HCT116 (cell line): ENCODE measurements at regions not wholly inside any gene's neighbourhood (a gene's known extent, or its start where the extent isn't known, plus 50 kb on each side); places are given as distances from the start of the nearest gene placed in this dataset.
A peak's percentile ranks its signal among the peaks of the same experiment; 100 is the strongest.

ENCODE experiments used
- ATAC-seq: fragments of 200-7000 bp; cut with Tn5 transposase; 2 replicates; pipeline ENCODE4 v1.9.1; 2020; ENCODE audit warnings: mild to moderate bottlenecking, moderate library complexity
- BruUV-seq: library from RNA; stranded (reverse); fragments of 400-500 nt; replicated peaks from 2 replicates; lab custom pipeline; 2021; lab: Mats Ljungman, UMichigan
- CTCF ChIA-PET: fragments of 300-600 bp; sonication (Branson Sonifier 250); formaldehyde crosslinking; loops from one replicate; lab custom pipeline; 2021; ENCODE audit warnings: antibody characterized with exemption; lab: Charles Lee
- POLR2A ChIA-PET: fragments of 300-600, 350-600 bp; sonication (Branson Sonifier 250); formaldehyde crosslinking; loops from one replicate; lab custom pipeline; 2021; ENCODE audit warnings: antibody characterized with exemption; lab: Charles Lee
- RAD21 ChIA-PET, 2 experiments: fragments of 300-600 bp; sonication (Branson Sonifier 250); formaldehyde crosslinking; loops; one replicate each; lab custom pipeline; 2023; ENCODE audit warnings: low total read pairs in 2 of 2; ENCODE audit not compliant: uncharacterized antibody in 2 of 2, unreplicated experiment in 2 of 2, low non-redundant PET in 1 of 2; lab: Charles Lee
- DNase-seq: peaks from one replicate; pipeline ENCODE4 v3.0.0-alpha.2; 2010; ENCODE audit warnings: low read depth, low spot score
- H2AFZ ChIP-seq: fragments of 200-600 bp; shearing (Covaris generic), sonication (generic); 2 replicates; pipeline ENCODE4 v1.6.1; 2017; ENCODE audit warnings: low read depth, mixed run types, mixed read lengths, antibody characterized with exemption, low read length; ENCODE audit not compliant: poor library complexity, severe bottlenecking
- H3K27ac ChIP-seq: 2 replicates; pipeline ENCODE4 v1.5.1; 2012; ENCODE audit warnings: low read depth, low read length
- H3K27me3 ChIP-seq: fragments of 200-600 bp; sonication (generic); 2 replicates; pipeline ENCODE4 v1.6.1; 2016; ENCODE audit warnings: mixed run types, low read length, mixed read lengths; ENCODE audit not compliant: insufficient read depth
- H3K36me3 ChIP-seq, 2 experiments: fragments of 200-500 bp in 1 of 2; fragments of 200-600 bp in 1 of 2; sonication (Bioruptor generic) in 1 of 2; sonication (generic) in 1 of 2; 2 replicates each; pipeline versions ENCODE4 v1.5.1 to v1.6.1; 2014 to 2016; ENCODE audit warnings: low read length in 2 of 2, inconsistent platforms in 1 of 2, mixed read lengths in 1 of 2, mixed run types in 1 of 2; ENCODE audit not compliant: insufficient read depth in 2 of 2, control insufficient read depth in 1 of 2
- H3K4me1 ChIP-seq, 2 experiments: fragments of 200-600 bp in 1 of 2; sonication (generic) in 1 of 2; 2 replicates each; pipeline versions ENCODE4 v1.5.1 to v1.6.1; 2012 to 2017; ENCODE audit warnings: low read length in 2 of 2, inconsistent platforms in 1 of 2, mild to moderate bottlenecking in 1 of 2, mixed read lengths in 1 of 2, mixed run types in 1 of 2, moderate library complexity in 1 of 2; ENCODE audit not compliant: insufficient read depth in 2 of 2, control insufficient read depth in 1 of 2
- H3K4me2 ChIP-seq: fragments of 200-600 bp; sonication (generic); 2 replicates; pipeline ENCODE4 v1.6.1; 2017; ENCODE audit warnings: mixed run types, low read length, mixed read lengths
- H3K4me3 ChIP-seq, 2 experiments: fragments of 200-600 bp in 1 of 2; sonication (generic) in 1 of 2; replicated peaks in 1 of 2; 2 replicates each; pipeline ENCODE4 v1.5.1; 2011 to 2016; ENCODE audit warnings: low read length in 2 of 2, control low read depth in 1 of 2, low read depth in 1 of 2, mild to moderate bottlenecking in 1 of 2, mixed read lengths in 1 of 2, mixed run types in 1 of 2
- H3K79me2 ChIP-seq: fragments of 200-600 bp; sonication (generic); 2 replicates; pipeline ENCODE4 v1.6.1; 2017; ENCODE audit warnings: mild to moderate bottlenecking, mixed run types, low read length, moderate library complexity, mixed read lengths; ENCODE audit not compliant: insufficient read depth
- H3K9ac ChIP-seq: fragments of 200-600 bp; sonication (generic); 2 replicates; pipeline ENCODE4 v1.6.1; 2016; ENCODE audit warnings: low read length, mixed read lengths
- H3K9me2 ChIP-seq: fragments of 200-600 bp; sonication (generic), shearing (Covaris generic); 2 replicates; pipeline ENCODE4 v1.6.1; 2017; ENCODE audit warnings: mixed run types, mild to moderate bottlenecking, moderate library complexity; ENCODE audit not compliant: insufficient read depth
- H3K9me3 ChIP-seq, 2 experiments: fragments of 200-500 bp in 1 of 2; fragments of 200-600 bp in 1 of 2; sonication (Bioruptor generic) in 1 of 2; sonication (generic) in 1 of 2; 2 replicates each; pipeline ENCODE4 v1.6.1; 2014 to 2017; ENCODE audit warnings: low read length in 2 of 2, mixed read lengths in 2 of 2, inconsistent platforms in 1 of 2, low read depth in 1 of 2, mild to moderate bottlenecking in 1 of 2, mixed run types in 1 of 2, moderate library complexity in 1 of 2; ENCODE audit not compliant: control insufficient read depth in 1 of 2, insufficient read depth in 1 of 2
- H4K20me1 ChIP-seq: fragments of 200-600 bp; sonication (generic), shearing (Covaris generic); 2 replicates; pipeline ENCODE4 v1.6.1; 2017; ENCODE audit warnings: mixed run types, mild to moderate bottlenecking, moderate library complexity; ENCODE audit not compliant: insufficient read depth
- CBX3 ChIP-seq: IDR thresholded peaks from 2 replicates; pipeline ENCODE4 v1.6.1; 2012; ENCODE audit warnings: low read depth
- CEBPB ChIP-seq: IDR thresholded peaks from 2 replicates; pipeline ENCODE4 v1.6.1; 2012; ENCODE audit warnings: low read depth
- ELF1 ChIP-seq: IDR thresholded peaks from 2 replicates; pipeline ENCODE4 v1.6.1; 2012; ENCODE audit warnings: low read depth, borderline replicate concordance
- EZH2 ChIP-seq: fragments of 200-600 bp; sonication (generic); IDR thresholded peaks from 2 replicates; pipeline ENCODE4 v1.6.1; 2017; ENCODE audit warnings: antibody characterized with exemption, mixed run types
- EZH2phosphoT487 ChIP-seq: fragments of 200-600 bp; IDR thresholded peaks from 2 replicates; pipeline ENCODE4 v1.6.1; 2018; ENCODE audit warnings: antibody characterized with exemption, borderline replicate concordance
- JUND ChIP-seq: IDR thresholded peaks from 2 replicates; pipeline ENCODE4 v1.6.1; 2012
- POLR2AphosphoS5 ChIP-seq: IDR thresholded peaks from 2 replicates; pipeline ENCODE4 v1.6.1; 2011; ENCODE audit warnings: mild to moderate bottlenecking, low read depth, low read length, moderate library complexity
- RAD21 ChIP-seq: IDR thresholded peaks from 2 replicates; pipeline ENCODE4 v1.6.1; 2012; ENCODE audit warnings: low read depth, mild to moderate bottlenecking
- SIN3A ChIP-seq: IDR thresholded peaks from 2 replicates; pipeline ENCODE4 v1.6.1; 2012; ENCODE audit warnings: low read depth
- SRF ChIP-seq: IDR thresholded peaks from 2 replicates; pipeline ENCODE4 v1.6.1; 2012; ENCODE audit warnings: low read depth
- TCF7L2 ChIP-seq: IDR thresholded peaks from 2 replicates; pipeline ENCODE4 v1.7.0; 2011; ENCODE audit warnings: borderline replicate concordance, inconsistent platforms; ENCODE audit not compliant: insufficient read depth, insufficient read length; ENCODE audit errors: extremely low read depth
- YY1 ChIP-seq: IDR thresholded peaks from 2 replicates; pipeline ENCODE4 v1.6.1; 2011; ENCODE audit warnings: low read length, low read depth, moderate library complexity, mild to moderate bottlenecking; ENCODE audit not compliant: insufficient replicate concordance; ENCODE audit errors: extremely low read depth
- intact Hi-C: fragments of 100-400 bp; cut with micrococcal nuclease; formaldehyde crosslinking; loops from 2 replicates; pipeline ENCODE4 v1.10.0; 2022
- TF ChIP-seq, protein P1 (sequence below), 3 experiments: fragments of 200-600 bp in 1 of 3; sonication (generic) in 1 of 3; IDR thresholded peaks in 2 of 3; conservative IDR thresholded peaks in 1 of 3; 2 replicates each; pipeline ENCODE4 v1.5.1; 2012 to 2017; ENCODE audit warnings: low read depth in 2 of 3, low read length in 2 of 3, antibody characterized with exemption in 1 of 3, borderline replicate concordance in 1 of 3, control low read depth in 1 of 3, mild to moderate bottlenecking in 1 of 3, mixed read lengths in 1 of 3, mixed run types in 1 of 3, moderate library complexity in 1 of 3; ENCODE audit not compliant: insufficient read depth in 1 of 3
- TF ChIP-seq, protein P2 (sequence below): IDR thresholded peaks from 2 replicates; pipeline ENCODE4 v1.6.1; 2012

DNA sequence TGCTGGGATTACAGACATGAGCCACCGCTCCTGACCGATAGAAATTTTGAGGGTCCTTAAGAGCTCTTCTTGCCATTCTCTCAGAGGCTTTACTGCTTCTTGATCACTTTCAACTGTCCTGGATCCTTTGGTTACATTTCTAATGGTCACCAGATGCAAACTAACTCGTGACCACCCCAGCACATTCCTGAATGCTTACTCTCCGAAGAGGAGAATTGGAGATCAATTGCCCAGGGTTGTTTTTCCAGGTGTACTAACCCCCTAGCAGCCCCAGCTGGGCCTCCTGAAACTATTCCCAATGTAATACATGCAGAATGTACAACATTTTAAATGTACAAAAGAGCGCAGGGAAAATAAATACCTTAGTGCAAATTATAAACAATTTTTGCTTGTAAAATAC lies 65.1 kb upstream of the TBL1XR1 start:
- Histone ChIP-seq H2AFZ (no peak overlapping the region), H3K27me3 (no peaks in the 10 kb centered on the region), H3K4me2 (no peak overlapping the region), H3K79me2 (no peaks in the 10 kb centered on the region), H3K9me2 (no peaks in the 10 kb centered on the region), H3K36me3 (no peaks in the 10 kb centered on the region), H4K20me1 (no peaks in the 10 kb centered on the region), H3K27ac (no peak overlapping the region), H3K4me3 (no peak overlapping the region), H3K9ac (no peak overlapping the region), H3K9me3 (no peaks in the 10 kb centered on the region), H3K4me1 (0 out of 4 replicates have a peak, but pooled peaks cover 0 to 7% of the 10 kb centered on the region in 2 experiments)
- intact Hi-C loops, result no loop called here
- BruUV-seq, result no TSS peak
- DNase-seq (no peak), ATAC-seq (no peak)
- POLR2A ChIA-PET, result no interaction called here
- RAD21 ChIA-PET, result no interaction called here
- TF ChIP-seq CBX3 (no peak), EZH2phosphoT487 (no peak), TCF7L2 (no peak), RAD21 (no peak)
- CTCF ChIA-PET, result no interaction called here

DNA sequence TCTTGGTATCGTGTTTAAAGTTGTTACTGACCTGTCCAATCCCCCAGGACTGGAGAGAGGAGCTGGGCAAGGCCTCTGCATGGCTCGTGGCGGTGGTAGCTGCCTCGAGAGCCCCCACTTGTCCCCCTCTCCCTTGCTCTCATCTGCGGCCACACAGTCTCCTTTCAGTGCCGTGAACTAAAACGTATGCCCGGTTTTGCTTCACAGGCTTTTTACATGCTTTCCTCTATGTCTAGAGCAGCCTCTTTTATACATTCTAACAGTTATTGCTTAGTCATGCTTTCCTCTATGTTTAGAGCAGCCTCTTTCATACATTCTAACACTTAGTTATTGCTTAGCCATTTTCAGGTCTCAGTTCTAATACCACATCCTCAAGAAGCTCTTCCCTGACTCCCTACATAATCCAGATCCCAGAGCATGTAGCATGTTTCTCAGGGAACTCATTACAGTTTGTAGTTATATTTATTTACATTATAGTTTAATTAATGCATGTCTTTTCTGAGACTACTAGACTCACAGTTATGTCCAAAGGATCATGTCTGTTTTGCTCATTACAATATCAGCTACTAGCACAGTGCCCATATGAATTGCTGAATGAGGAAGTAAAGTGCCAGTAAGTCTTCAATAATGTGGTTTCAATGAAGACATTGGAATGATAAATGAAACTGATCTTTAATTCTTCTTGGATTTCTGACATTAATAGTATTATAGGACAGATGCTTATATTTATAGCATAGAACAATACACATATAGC lies 66.5 kb upstream of the TBL1XR1 start:
- Histone ChIP-seq H3K79me2 (no peaks in the 10 kb centered on the region), H3K9me2 (no peaks in the 10 kb centered on the region), H3K27me3 (no peaks in the 10 kb centered on the region), H3K9ac (no peak overlapping the region), H3K4me3 (no peak overlapping the region), H3K36me3 (no peaks in the 10 kb centered on the region), H4K20me1 (no peaks in the 10 kb centered on the region), H3K27ac (no peak overlapping the region), H2AFZ (peak overlapping the region; percentile 91), H3K4me2 (no peak overlapping the region), H3K4me1 (0 out of 4 replicates have a peak, but pooled peaks cover 0 to 3% of the 10 kb centered on the region in 2 experiments), H3K9me3 (no peaks in the 10 kb centered on the region)
- BruUV-seq, result no TSS peak
- ChIA-PET RAD21 (no interaction called here), CTCF (no interaction called here), POLR2A (no interaction called here)
- ATAC-seq, result no peak
- no peak for DNase-seq
- intact Hi-C loops, result no loop called here
- TF ChIP-seq EZH2, result no peak
- no peak for TF ChIP-seq SIN3A
- TF ChIP-seq YY1, result no peak
- TF ChIP-seq, protein P1, sequence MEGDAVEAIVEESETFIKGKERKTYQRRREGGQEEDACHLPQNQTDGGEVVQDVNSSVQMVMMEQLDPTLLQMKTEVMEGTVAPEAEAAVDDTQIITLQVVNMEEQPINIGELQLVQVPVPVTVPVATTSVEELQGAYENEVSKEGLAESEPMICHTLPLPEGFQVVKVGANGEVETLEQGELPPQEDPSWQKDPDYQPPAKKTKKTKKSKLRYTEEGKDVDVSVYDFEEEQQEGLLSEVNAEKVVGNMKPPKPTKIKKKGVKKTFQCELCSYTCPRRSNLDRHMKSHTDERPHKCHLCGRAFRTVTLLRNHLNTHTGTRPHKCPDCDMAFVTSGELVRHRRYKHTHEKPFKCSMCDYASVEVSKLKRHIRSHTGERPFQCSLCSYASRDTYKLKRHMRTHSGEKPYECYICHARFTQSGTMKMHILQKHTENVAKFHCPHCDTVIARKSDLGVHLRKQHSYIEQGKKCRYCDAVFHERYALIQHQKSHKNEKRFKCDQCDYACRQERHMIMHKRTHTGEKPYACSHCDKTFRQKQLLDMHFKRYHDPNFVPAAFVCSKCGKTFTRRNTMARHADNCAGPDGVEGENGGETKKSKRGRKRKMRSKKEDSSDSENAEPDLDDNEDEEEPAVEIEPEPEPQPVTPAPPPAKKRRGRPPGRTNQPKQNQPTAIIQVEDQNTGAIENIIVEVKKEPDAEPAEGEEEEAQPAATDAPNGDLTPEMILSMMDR (IDR thresholded peaks at IDR 0.05 in 2 of 3, conservative IDR thresholded peaks at IDR 0.05 in 1 of 3; ENCODE audit: borderline replicate concordance in 1 of 3, insufficient read depth in 1 of 3, low read depth in 2 of 3, low read length in 2 of 3), result no peak
- no peak for TF ChIP-seq SRF
- TF ChIP-seq, protein P2, sequence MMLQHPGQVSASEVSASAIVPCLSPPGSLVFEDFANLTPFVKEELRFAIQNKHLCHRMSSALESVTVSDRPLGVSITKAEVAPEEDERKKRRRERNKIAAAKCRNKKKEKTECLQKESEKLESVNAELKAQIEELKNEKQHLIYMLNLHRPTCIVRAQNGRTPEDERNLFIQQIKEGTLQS, result no peak
- TF ChIP-seq JUND, result no peak
- no peak for TF ChIP-seq ELF1
- TF ChIP-seq RAD21, result no peak
- TF ChIP-seq CBX3, result no peak
- TF ChIP-seq POLR2AphosphoS5, result no peak
- no peak for TF ChIP-seq CEBPB
- TF ChIP-seq EZH2phosphoT487, result no peak
